GM04504 (cell line): ENCODE measurements at regions not wholly inside any gene's neighbourhood (a gene's known extent, or its start where the extent isn't known, plus 50 kb on each side); places are given as distances from the start of the nearest gene placed in this dataset.

Source experiments
- DNase-seq: peaks from one replicate; pipeline ENCODE4 v3.0.0-alpha.2; 2012; ENCODE audit warnings: low read depth

DNA sequence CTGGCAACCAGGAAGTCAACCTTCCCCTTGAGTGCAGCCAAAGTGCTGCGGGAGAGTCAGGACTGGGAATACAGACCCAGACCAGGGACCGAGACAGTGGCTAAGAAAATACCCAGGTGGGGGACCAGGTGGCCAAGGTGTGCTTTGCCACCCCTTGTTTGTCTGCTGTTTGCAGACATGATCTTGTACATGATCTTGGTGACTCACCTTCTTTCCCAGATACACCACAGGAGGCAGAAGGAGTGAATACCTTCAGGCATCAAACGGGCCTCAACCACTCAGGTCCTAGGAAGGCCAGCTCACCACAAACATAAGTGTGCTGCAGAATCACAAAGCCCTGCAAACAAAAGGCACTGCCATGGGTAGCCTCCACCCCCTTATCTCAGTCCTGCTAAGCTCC, 62.0 kb downstream of the CNGA2 start:
- DNase-seq: no peak

DNA sequence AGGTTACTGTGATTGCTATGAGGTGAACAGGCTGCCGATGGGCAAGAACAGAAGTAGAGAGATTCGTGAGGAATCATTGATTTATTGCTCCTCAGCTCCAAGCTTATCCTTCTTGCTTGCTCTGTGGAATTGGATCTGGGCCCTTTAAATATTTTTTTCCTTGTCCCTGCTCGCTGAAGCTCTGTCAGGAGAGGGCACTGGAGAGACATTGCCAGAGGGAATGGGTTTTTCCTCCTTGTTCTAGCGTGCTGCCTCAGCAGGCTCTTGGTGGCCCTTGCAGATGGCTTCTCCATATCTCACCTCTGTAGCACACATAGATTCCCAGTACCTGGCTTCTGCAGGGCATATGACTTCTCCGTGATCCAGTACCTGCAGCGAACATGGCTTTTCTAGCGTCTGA, 67.4 kb downstream of the CNGA2 start:
- DNase-seq: no peak

DNA sequence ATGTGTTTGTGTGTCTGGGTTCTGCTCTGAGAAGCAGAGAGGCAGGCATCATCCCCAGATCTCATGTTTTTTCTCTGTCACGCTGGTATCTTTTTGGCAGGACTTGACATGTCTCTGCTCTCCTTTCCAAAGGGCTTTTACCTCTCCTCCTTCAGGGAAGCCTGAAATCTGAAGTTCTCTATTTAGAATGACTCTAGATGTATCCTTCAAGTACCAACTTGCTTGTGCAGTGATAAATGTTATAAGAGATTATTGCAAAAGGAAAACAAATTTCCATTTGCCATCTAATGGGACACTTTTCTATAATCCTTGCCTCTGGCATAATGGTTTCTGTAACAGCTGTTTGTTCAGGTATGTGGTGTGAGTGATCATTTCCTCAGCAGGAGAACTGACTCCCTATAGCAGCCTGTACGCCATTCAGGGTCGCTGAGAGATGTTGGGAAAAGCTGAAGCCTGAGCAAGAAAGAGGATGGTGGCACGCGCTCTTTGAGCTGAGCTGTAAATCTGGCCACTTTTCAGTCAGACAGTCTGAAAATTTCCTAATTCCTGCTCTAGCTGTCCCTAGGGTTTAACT, 72.5 kb downstream of the CNGA2 start:
- no peak for DNase-seq

DNA sequence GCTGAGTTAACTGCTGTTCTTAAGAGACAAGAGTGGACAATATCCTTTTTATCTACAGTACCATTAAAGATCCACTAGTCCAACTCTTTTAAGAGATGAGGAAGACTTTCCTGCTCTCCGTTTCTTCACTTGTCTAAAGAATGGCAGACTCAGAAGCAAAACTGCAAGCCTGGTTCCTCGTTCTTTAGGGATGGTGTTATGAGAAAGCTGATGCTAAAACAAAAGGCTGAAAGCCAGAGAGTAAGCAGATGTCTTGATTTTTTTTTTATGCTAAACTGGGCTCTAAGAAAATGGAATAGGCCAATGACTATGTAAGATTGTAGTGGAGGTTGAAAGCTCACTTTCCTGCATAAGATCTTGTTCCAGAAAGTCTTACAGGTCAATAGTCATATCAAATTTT, 78.1 kb downstream of the CNGA2 start:
- no peak for DNase-seq

DNA sequence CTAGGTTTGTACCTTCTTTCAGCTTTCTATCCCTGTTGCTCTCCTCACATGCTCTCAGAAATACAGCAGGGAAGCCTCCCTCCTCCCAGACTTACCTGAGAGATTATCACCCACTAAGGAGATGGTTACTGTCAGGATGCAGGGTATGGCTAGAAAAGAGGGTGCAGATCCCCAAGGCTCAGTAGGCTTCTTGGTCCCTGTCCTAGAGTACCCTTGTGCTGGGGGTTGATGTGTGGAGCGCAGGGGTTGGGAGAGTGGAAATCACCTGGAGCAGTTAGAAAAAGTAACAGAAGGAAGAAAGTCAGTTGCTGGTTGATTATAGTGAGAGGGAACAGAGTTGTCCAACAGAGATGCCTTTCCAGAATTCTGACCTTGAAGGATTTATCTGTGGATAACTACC, 80.2 kb downstream of the CNGA2 start:
- no peak for DNase-seq

DNA sequence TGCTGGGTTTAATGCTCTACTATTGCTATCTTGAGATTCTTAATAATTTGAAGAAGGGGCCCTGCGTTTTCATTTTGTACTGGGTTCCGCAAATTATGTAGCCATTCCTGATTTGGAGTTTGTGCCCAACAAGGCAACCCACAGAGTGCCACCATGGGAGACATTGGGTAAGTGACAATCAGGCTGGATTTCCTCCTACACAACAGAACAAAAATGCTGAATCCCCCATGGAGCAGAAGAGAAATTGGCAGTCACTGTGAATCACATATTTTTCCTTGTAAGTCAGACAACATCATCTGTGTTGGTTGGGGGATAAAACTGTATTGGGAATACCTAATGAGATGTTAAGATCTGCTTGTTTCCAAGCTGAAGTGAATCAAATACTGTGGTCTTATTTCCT, 80.9 kb downstream of the CNGA2 start:
- no peak for DNase-seq

DNA sequence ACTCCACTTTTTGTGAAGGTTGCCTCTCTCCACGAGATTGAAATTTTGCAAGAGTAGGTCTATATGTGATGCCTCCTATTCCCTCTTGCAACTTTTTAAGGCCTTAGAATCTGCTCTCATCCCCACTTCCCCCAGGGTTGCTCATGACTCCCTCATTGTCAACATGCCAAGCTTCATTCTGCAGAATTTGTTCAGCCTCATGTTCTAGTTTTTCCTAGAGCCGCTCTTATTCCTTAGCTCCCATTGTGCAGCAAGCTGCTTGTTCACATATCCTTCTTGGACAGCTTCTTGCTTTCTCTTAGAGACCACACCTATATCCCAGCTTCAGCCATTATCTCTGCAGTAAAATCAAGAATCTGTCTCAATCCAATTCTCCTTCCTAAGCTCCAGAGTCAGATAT, 82.4 kb downstream of the CNGA2 start:
- no peak for DNase-seq

DNA sequence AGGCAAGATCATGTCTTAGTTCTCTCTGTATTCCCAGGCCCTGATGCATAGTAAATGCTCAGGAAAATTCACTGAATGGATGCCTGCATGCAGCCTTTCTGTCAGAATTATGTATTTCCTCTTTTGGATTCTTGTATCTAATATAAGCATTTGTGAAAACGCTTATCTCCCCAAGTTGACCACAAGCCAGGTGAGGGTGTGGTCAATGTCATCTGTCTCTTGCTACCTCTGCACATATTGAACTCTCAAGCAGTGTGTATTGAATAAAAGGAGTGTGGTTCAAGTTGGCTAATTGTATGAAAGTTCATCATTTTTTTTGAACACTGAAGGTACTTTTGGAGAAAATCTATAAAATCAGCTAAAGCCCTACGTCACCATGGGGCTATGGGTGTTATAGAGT, 84.3 kb downstream of the CNGA2 start:
- DNase-seq: no peak

- DNase-seq: no peak
Observed at GRCh38 chrX:151821226-151821625, 86.7 kb downstream of the CNGA2 start.

- DNase-seq: no peak
Observed at GRCh38 chrX:151825007-151825406, 87.7 kb upstream of the MAGEA4 start.

DNA sequence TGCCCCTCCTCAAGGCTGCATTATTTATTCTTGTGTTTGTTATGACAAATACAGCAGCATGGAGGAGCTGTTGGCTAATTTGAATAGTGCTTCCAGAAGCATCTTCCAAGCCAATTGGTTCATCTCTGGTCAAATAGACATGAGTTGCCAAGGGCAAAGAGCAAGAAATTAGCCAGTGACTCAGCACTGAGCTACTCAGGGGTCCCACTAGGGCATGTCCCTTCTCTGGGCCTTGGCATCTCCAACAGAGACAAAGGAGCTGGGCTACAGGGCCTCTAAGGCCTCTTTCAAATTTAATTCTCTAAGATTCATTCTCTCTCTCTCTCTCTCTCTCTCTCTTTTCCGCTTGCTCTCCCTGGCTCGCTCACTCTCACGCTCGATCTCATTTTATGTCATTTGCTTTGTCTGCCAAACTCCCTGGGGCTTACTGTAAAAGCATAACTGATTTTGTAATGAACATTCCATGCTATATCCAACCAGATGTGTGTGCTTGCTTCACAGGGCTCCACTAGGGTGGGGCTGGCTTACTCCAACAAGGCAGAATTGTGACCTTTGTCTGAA, 86.7 kb upstream of the MAGEA4 start:
- peak; percentile 86 for DNase-seq

- no peak for DNase-seq
Observed at GRCh38 chrX:151828439-151829080, 84.1 kb upstream of the MAGEA4 start.

DNA sequence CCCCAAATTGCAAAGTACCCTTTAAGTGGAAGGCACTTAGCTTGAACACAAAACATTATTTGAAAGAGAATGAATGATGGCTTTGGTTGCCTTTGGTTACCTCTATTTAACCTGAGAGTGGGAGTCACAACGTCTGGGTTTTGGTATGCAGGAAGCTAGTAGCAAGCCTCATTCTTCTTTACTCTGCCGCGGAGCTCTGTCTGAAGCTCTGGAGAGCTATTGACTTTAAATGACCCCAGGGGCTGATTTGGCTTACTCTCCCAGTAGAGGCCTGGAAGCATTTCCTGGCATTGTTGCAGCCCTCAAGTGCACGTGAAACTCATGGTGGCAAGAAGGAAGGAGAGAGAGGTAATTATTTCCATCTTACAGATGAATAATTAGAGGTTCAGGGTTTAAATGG, 81.8 kb upstream of the MAGEA4 start:
- no peak for DNase-seq

DNA sequence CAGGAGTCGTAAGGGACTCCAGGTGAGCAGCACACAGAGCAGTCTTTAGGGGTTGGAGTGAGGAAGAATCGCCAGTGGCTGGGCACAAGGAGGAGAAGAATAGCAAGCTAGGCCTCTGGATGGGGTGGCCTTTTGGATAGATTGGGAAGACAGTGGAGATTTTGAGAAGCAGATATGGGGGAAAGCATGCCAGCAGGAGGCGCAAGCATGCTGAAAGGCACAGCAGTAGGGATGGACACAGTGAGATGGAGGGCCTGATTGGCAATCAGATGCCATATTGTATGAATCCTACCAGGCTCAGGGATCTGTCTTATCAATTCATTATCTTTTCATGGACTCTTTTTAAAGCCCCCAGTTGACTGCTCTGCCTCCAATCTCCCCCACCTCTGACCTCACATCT, 60.4 kb upstream of the MAGEA4 start:
- no peak for DNase-seq

DNA sequence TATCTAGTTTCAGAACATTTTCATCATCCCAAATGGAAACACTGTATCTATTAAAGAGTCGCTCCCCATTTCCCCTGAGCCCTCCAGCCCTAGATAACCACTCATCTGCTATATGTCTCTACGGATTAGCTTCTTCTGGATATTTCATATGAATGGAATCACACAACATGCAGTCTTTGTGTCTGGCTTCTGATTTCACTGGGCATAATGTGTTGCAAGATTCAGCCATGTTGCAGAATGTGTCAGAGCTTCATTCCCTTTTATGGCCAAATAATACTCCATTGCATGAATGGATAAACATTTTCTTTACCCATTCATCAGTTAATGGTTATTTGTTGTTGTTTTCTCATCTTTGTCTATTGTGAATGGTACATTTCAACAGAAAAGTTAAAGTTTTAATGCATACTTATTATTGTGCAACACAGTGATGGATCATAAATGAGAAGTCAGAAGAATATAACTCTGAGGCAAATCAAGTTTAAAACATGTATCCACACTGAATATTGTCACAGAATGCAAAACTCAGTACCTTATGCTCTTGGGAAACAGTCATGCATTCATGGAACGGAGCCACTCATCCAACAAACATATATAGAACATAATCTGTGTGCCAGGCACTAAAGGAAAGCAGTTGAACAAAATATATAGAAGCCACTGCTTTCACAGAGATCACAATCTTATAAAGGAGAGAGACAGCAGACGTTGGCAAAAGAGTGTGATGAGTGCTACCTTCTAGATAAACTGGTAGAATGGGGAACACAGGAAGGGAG, 57.8 kb upstream of the MAGEA4 start:
- DNase-seq: no peak

DNA sequence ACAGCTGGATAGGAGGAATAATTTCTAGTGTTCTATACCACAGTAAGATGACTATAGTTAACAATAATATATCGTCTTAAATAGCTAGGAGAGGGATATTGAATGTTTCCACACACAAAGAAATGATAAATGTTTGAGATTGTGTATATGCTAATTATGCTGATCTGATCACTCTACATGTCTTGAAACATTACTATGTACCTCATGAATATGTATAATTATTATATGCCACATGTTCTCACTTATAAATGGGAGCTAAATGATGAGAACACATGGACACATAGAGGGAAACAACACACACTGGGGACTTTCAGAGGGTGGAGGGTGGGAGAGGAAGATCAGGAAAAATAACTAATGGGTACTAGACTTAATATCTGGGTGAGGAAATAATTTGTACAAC, 53.2 kb upstream of the MAGEA4 start:
- no peak for DNase-seq

DNA sequence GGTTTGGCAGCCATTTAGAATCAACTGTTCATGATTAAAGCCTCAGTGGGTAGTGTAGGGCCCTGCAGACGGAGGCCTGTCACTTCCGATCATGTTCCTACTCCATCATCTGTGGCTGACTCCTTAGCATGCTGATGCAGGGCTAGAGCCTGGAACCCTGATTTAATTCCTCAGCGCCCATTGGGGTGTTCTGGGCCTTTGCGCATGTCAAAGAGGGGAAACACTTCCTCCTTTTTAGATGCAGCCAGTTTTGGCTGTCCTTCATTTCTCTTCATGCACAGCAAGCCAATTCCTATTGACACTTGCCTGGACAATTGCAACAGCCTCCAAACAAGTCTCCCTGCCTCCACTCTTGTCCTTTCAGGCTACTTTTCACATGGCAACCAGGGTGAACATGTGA, 51.9 kb upstream of the MAGEA4 start:
- no peak for DNase-seq
